ENCODE measurements at regions not wholly inside any gene's neighbourhood (a gene's known extent, or its start where the extent isn't known, plus 50 kb on each side); places are given as distances from the start of the nearest gene placed in this dataset.

- DNase-seq (ENCODE audit: low read depth) = no peak
- TF ChIP-seq CTCF (IDR thresholded peaks at IDR 0.05; ENCODE audit: control insufficient read depth, extremely low read depth, insufficient read depth) = no peak
Measured at GRCh38 chr2:129237966-129238725, 741.3 kb upstream of the RAB6C start.

GRCh38 chr2:129239141-129239540 is 740.3 kb upstream of the RAB6C start:
- H3K4me3 ChIP-seq (ENCODE audit: low read depth, low read length) = no peak overlapping the region

More at GRCh38 chr2:129237966-129238725, 741.3 kb upstream of the RAB6C start:
- no peak overlapping the region for H3K4me3 ChIP-seq (ENCODE audit: low read depth, low read length)

GRCh38 chr2:129240061-129240460 is 739.4 kb upstream of the RAB6C start:
- DNase-seq (ENCODE audit: low read depth) = no peak
- no peak for TF ChIP-seq CTCF (IDR thresholded peaks at IDR 0.05; ENCODE audit: control insufficient read depth, extremely low read depth, insufficient read depth)
- no peak overlapping the region for H3K4me3 ChIP-seq (ENCODE audit: low read depth, low read length)

More at GRCh38 chr2:129239141-129239540, 740.3 kb upstream of the RAB6C start:
- DNase-seq (ENCODE audit: low read depth) = no peak
- no peak for TF ChIP-seq CTCF (IDR thresholded peaks at IDR 0.05; ENCODE audit: control insufficient read depth, extremely low read depth, insufficient read depth)

- H3K4me3 ChIP-seq (ENCODE audit: low read depth, low read length) = no peak overlapping the region
- no peak for TF ChIP-seq CTCF (IDR thresholded peaks at IDR 0.05; ENCODE audit: control insufficient read depth, extremely low read depth, insufficient read depth)
- no peak for DNase-seq (ENCODE audit: low read depth)
Measured at GRCh38 chr2:129242269-129242668, 737.2 kb upstream of the RAB6C start.

- DNase-seq (ENCODE audit: low read depth) = no peak
- no peak for TF ChIP-seq CTCF (IDR thresholded peaks at IDR 0.05; ENCODE audit: control insufficient read depth, extremely low read depth, insufficient read depth)
- no peak overlapping the region for H3K4me3 ChIP-seq (ENCODE audit: low read depth, low read length)
Measured at GRCh38 chr2:129247751-129248150, 731.7 kb upstream of the RAB6C start.

- no peak for TF ChIP-seq CTCF (IDR thresholded peaks at IDR 0.05; ENCODE audit: control insufficient read depth, extremely low read depth, insufficient read depth)
- no peak for DNase-seq (ENCODE audit: low read depth)
- no peak overlapping the region for H3K4me3 ChIP-seq (ENCODE audit: low read depth, low read length)
Measured at GRCh38 chr2:129248198-129248597, 731.3 kb upstream of the RAB6C start.

Data from LNCaP clone FGC (cell line).